ENCODE measurements at regions not wholly inside any gene's neighbourhood (a gene's known extent, or its start where the extent isn't known, plus 50 kb on each side); places are given as distances from the start of the nearest gene placed in this dataset.
A peak's percentile ranks its signal among the peaks of the same experiment; 100 is the strongest.
"Not testable (repeated sequence)": the region's sequence is repeated elsewhere in the genome, so short reads cannot be mapped to it uniquely, and the experiment has no call there.

DNA sequence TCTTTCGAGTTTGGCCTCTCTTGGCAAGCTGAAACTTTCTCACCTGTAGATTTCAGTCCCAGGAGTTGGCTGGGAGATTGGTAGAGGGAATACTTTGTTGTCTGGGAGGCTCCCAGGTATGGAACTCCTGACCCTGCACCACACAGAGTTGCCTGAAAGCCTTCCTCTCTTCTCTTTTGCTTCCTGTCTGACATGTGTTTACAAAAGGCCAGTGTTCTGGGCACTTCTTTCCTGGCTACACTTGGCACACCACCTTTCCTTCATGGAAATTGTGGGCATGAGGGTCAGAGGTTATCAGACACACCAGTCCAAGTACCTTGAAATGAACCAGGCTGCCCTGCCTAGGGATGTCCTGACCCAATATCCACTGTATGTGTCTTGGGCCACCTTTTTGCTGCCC lies 123.7 kb downstream of the ABHD5 start:
- Histone ChIP-seq H4K20me1 (no peaks in the 10 kb centered on the region), H3K27ac (no peak overlapping the region), H3K4me3 (no peak overlapping the region), H3K27me3 (no peaks in the 10 kb centered on the region), H3K36me3 (no peaks in the 10 kb centered on the region), H3K9ac (no peak overlapping the region), H3K4me2 (peak overlapping the region in 9 of 11 experiments; percentile 7 to 66 (median 42); a peak in 13 of 22 replicates), H3K9me3 (replicated peaks in 1 of 11) (no peaks in the 10 kb centered on the region; a peak in 1 of 22 replicates), H3K4me1 (peaks cover 6 to 54% (median 42%) of the 10 kb centered on the region in 10 experiments; a peak in 17 of 20 replicates)
- no peak for TF ChIP-seq Cebpa-rat (IDR thresholded peaks at IDR 0.05)

DNA sequence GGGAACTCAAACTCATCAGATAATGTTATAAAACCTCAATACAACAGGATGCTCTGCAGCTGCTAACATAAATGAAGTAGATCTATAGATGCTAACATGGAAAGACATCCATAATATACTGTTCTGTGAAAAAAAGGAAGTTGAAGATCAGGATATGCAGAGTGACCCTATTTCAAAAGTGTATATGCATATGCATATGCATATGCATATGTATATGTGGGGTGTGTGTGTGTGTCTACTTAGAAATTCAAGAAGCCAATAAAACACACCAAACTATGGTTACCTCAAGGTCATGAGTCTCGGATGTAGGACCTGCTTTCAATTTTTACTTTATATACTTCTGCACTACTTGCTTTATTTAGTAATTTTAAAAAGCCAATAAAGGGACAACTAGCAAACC lies 125.6 kb downstream of the ABHD5 start:
- Histone ChIP-seq H3K9ac (no peak overlapping the region), H3K9me3 (replicated peaks in 1 of 11) (peaks cover 0 to 12% (median 8%) of the 10 kb centered on the region in 11 experiments; a peak in 9 of 22 replicates), H3K4me3 (no peak overlapping the region), H3K36me3 (no peaks in the 10 kb centered on the region), H4K20me1 (no peaks in the 10 kb centered on the region), H3K27me3 (no peaks in the 10 kb centered on the region), H3K4me1 (peaks cover 6 to 58% (median 44%) of the 10 kb centered on the region in 10 experiments; a peak in 17 of 20 replicates), H3K27ac (no peak overlapping the region), H3K4me2 (peak overlapping the region in 8 of 11 experiments; percentile 56 to 81 (median 66); a peak in 9 of 22 replicates)
- no peak for TF ChIP-seq Cebpa-rat (IDR thresholded peaks at IDR 0.05)

DNA sequence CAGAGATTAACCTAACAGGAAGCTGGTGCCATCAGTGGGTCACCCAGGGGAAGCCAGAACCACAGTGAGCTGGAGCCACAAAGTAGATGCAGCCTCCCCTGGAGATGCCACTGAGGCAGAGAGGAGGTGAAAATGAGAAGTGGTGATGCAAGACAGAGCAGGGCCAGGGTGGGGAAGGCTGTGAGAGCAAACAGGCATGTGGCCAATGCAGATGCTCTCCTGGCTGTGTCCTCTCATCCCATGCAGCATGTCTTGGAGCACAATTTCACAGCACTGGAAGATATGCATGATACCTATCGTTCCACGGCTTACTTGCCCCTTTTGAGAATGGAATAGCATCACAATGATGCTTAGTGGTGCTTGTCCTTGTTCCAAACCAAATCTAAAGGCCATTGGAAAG lies 126.3 kb downstream of the ABHD5 start:
- peak overlapping the region in 2 of 11 experiments; percentile 8 to 32; a peak in 2 of 22 replicates for H3K27ac ChIP-seq
- H3K4me3 ChIP-seq = no peak overlapping the region

DNA sequence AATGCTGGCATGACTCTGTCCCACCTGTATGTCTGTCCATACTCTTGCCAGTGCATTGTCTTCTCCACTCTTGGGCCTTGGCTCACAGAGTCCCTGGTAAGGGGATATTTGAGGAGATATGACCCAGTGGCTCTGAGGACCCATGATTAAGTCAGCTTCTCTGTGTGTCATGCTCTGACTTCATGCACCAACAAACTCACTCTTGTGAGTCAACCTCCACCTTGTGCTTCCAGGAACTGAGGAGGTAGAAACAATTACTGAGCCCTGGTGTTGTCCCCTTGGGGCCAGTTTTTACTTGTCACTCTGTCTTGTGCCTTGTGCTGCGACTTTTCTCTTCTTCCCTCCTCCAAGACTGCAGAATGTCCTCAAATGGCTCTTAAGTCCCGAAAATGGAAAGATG lies 127.1 kb downstream of the ABHD5 start:
- Histone ChIP-seq H3K4me2 (peak overlapping the region in 10 of 11 experiments; percentile 21 to 81 (median 63); a peak in 18 of 22 replicates), H3K4me1 (peaks cover 6 to 58% (median 44%) of the 10 kb centered on the region in 10 experiments; a peak in 17 of 20 replicates), H3K4me3 (no peak overlapping the region), H4K20me1 (no peaks in the 10 kb centered on the region), H3K9ac (no peak overlapping the region), H3K27ac (peak overlapping the region in 3 of 11 experiments; percentile 28 to 45 (median 32); a peak in 2 of 22 replicates), H3K36me3 (no peaks in the 10 kb centered on the region), H3K9me3 (replicated peaks in 1 of 11) (peaks cover 0 to 16% (median 8%) of the 10 kb centered on the region in 11 experiments; a peak in 9 of 22 replicates), H3K27me3 (no peaks in the 10 kb centered on the region)
- no peak for TF ChIP-seq Cebpa-rat (IDR thresholded peaks at IDR 0.05)

More for the DNA sequence above, 126.3 kb downstream of the ABHD5 start:
- Histone ChIP-seq H3K36me3 (no peaks in the 10 kb centered on the region), H3K9ac (no peak overlapping the region), H3K4me2 (peak overlapping the region in 10 of 11 experiments; percentile 21 to 81 (median 63); a peak in 19 of 22 replicates), H3K4me1 (peaks cover 6 to 58% (median 44%) of the 10 kb centered on the region in 10 experiments; a peak in 17 of 20 replicates), H3K27me3 (no peaks in the 10 kb centered on the region), H3K9me3 (replicated peaks in 1 of 11) (peaks cover 0 to 16% (median 8%) of the 10 kb centered on the region in 11 experiments; a peak in 9 of 22 replicates), H4K20me1 (no peaks in the 10 kb centered on the region)
- no peak for TF ChIP-seq Cebpa-rat (IDR thresholded peaks at IDR 0.05)

DNA sequence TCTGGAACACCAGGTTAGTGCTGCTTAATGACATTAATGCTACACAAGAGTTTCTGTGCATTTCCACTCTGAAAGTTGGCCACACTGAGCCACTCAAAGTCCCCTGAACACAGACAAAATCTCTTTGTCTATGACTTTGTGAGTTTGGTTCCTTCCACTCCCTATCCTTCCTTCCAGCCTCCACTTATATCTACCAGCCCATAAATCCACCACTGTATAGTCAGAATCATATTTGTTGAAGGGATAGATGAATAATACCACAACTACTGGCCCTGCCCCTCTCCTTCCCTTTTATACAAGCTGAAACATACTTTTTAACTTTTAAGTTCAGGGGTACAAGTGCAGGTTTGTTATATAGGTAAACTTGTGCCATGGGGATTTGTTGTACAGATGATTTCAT lies 127.5 kb downstream of the ABHD5 start:
- peak overlapping the region in 3 of 11 experiments; percentile 20 to 45 (median 28); a peak in 2 of 22 replicates for H3K27ac ChIP-seq
- TF ChIP-seq Cebpa-rat (IDR thresholded peaks at IDR 0.05) = no peak
- H4K20me1 ChIP-seq = no peaks in the 10 kb centered on the region
- peak overlapping the region in 9 of 11 experiments; percentile 38 to 81 (median 65); a peak in 17 of 22 replicates for H3K4me2 ChIP-seq
- H3K9me3 ChIP-seq (replicated peaks in 1 of 11) = peaks cover 0 to 16% (median 8%) of the 10 kb centered on the region in 11 experiments; a peak in 9 of 22 replicates
- H3K9ac ChIP-seq = no peak overlapping the region
- H3K27me3 ChIP-seq = no peaks in the 10 kb centered on the region
- H3K36me3 ChIP-seq = no peaks in the 10 kb centered on the region
- H3K4me1 ChIP-seq = peaks cover 6 to 55% (median 43%) of the 10 kb centered on the region in 10 experiments; a peak in 17 of 20 replicates
- no peak overlapping the region for H3K4me3 ChIP-seq

DNA sequence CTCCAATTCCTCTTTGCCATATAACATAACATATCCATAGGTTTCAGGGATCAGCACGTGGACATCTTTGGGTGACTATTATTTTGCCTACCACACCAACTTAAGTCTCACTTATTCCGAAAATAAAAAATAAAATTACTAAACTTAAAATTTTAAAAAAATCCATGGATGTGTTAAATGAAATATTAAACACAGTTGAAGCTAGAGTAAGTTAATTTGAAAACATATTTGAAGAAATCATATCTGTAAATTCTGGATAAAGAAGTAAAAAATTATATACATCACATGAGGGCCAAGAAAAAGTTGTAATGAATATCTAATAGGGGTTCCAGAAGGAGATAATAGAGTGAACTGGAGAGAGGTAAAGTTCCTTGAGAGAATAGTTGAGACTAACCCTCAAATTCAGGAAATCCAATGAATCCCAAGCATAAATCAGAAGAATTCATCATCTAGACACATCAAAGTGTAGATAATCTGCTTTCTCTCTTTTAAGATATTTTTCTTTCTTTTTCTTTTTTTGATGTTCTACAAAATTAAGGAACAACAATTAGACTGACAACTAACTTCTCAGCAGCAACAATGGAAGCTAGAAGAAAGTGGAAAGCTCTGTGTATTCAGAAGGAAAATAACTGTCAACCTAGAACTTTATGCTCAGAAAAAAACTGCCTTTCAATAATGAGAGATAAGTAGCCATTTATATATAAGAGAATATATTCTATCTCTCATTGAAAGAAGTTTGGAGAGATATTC lies 147.4 kb downstream of the ABHD5 start:
- Histone ChIP-seq H3K4me2 (no peak overlapping the region), H3K4me1 (peaks cover 0 to 8% (median 2%) of the 10 kb centered on the region in 10 experiments; a peak in 7 of 20 replicates), H3K9ac (no peak overlapping the region), H3K27ac (no peak overlapping the region), H3K4me3 (no peak overlapping the region), H3K36me3 (no peaks in the 10 kb centered on the region), H3K27me3 (no peaks in the 10 kb centered on the region), H4K20me1 (no peaks in the 10 kb centered on the region), H3K9me3 (replicated peaks in 1 of 11) (peaks cover 24 to 39% (median 30%) of the 10 kb centered on the region in 11 experiments)
- no peak for TF ChIP-seq Cebpa-rat (IDR thresholded peaks at IDR 0.05)

DNA sequence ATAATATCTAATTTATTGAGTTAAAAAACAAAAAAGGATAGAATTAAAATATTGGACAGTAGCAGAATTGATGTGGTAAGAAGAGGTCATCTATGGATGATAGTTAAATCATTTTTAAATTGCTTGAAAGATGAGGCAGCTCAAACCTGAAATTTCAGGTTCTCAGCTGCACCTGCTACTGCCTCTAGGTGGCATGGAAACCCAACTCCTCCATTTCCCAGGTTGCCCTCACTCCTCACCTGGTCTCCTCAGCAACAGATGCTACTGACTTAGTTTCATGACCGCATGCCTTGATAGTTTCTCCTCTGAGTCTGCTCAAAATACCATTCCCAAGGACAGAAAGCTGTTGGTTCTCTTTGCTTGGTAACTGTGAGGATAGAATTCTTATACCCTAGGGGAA lies 148.1 kb downstream of the ABHD5 start:
- H4K20me1 ChIP-seq = no peaks in the 10 kb centered on the region
- no peak overlapping the region for H3K9ac ChIP-seq
- no peak overlapping the region for H3K4me2 ChIP-seq
- peaks cover 24 to 39% (median 30%) of the 10 kb centered on the region in 11 experiments for H3K9me3 ChIP-seq (replicated peaks in 1 of 11)
- peaks cover 0 to under 1% (median 0%) of the 10 kb centered on the region in 10 experiments; a peak in 2 of 20 replicates for H3K4me1 ChIP-seq
- no peak overlapping the region for H3K4me3 ChIP-seq
- H3K27me3 ChIP-seq = no peaks in the 10 kb centered on the region
- no peak overlapping the region for H3K27ac ChIP-seq
- TF ChIP-seq Cebpa-rat (IDR thresholded peaks at IDR 0.05) = no peak
- H3K36me3 ChIP-seq = no peaks in the 10 kb centered on the region

DNA sequence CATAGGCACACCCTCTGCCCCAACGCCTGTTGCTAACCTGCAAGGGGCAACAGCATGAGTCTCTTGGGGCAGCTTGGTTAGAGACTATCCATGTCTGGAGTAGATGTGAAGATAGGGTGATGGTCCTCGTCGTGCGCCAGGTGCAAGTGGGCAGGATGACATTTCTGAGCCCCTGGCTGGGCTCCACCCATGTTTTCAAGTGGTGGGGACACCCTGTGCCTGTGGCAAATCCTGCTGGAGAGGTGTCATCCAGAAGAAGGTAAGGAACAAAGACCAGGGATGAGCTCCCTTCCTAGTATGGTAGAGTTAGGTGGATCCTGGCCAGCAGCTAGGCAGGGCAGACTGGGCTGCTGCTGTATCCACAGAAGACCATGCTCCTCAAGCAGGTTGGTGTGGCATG lies 152.6 kb downstream of the ABHD5 start:
- no peaks in the 10 kb centered on the region for H4K20me1 ChIP-seq
- no peak for TF ChIP-seq Cebpa-rat (IDR thresholded peaks at IDR 0.05)

DNA sequence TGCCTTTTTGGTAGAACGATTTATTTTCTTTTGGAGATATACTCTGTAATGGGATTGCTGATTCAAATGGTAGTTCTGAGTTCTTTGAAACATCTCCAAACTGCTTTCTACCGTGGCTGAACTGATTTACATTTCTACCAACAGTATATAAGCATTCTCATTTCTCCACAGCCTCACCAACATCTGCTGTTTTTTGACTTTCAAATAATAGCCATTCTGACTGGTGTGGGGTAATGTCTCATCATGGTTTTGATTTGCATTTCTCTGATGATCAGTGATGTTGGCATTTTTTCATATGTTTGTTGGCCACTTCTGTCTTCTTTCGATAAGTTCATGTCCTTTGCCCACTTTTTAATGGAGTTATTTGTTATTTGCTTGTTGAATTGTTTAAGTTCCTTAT lies 154.0 kb downstream of the ABHD5 start:
- H3K27ac ChIP-seq = no peak overlapping the region
- no peak overlapping the region for H3K4me2 ChIP-seq
- no peaks in the 10 kb centered on the region for H4K20me1 ChIP-seq
- TF ChIP-seq Cebpa-rat (IDR thresholded peaks at IDR 0.05) = no peak
- H3K36me3 ChIP-seq = no peaks in the 10 kb centered on the region
- no peak overlapping the region for H3K9ac ChIP-seq
- H3K9me3 ChIP-seq (replicated peaks in 1 of 11) = peaks cover 33 to 54% (median 39%) of the 10 kb centered on the region in 11 experiments
- H3K4me1 ChIP-seq = no peaks in the 10 kb centered on the region
- no peaks in the 10 kb centered on the region for H3K27me3 ChIP-seq
- no peak overlapping the region for H3K4me3 ChIP-seq

More for the DNA sequence above, 152.6 kb downstream of the ABHD5 start:
- H3K36me3 ChIP-seq = no peaks in the 10 kb centered on the region
- no peak overlapping the region for H3K9ac ChIP-seq
- no peak overlapping the region for H3K27ac ChIP-seq
- no peaks in the 10 kb centered on the region for H3K4me1 ChIP-seq
- no peaks in the 10 kb centered on the region for H3K27me3 ChIP-seq
- no peak overlapping the region for H3K4me3 ChIP-seq
- peaks cover 32 to 54% (median 38%) of the 10 kb centered on the region in 11 experiments for H3K9me3 ChIP-seq (replicated peaks in 1 of 11)
- H3K4me2 ChIP-seq = no peak overlapping the region

DNA sequence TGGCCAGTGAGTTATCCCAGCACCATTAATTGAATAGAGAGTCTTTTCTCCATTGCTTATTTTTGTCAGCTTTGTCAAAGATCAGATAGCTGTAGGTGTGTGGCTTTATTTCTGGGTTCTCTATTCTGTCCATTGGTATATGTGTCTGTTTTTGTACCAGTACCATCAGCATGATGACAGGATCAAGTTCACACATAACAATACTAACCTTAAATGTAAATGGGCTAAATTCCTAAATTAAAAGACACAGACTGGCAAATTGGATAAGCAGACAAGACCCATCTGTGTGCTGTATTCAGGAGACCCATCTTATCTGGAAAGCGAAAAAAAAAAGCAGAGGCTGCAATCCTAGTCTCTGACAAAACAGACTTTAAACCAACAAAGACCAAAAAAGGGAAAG lies 154.8 kb downstream of the ABHD5 start:
- H3K27ac ChIP-seq, H3K9ac ChIP-seq: not testable (repeated sequence)

More for the DNA sequence above, 154.8 kb downstream of the ABHD5 start:
- H3K27me3 ChIP-seq, H4K20me1 ChIP-seq, H3K36me3 ChIP-seq, H3K4me3 ChIP-seq, H3K4me1 ChIP-seq, H3K4me2 ChIP-seq: not testable (repeated sequence)
- H3K9me3 ChIP-seq (replicated peaks in 1 of 11) = peaks cover 32 to 54% (median 39%) of the 10 kb centered on the region in 11 experiments

Data from BLaER1 treated with 17β-estradiol and CSF1 and Interleukin-3, amounts not matched to agents 10 nM and 100 nM (cell line).